ENCODE measurements at regions not wholly inside any gene's neighbourhood (a gene's known extent, or its start where the extent isn't known, plus 50 kb on each side); places are given as distances from the start of the nearest gene placed in this dataset.

DNA sequence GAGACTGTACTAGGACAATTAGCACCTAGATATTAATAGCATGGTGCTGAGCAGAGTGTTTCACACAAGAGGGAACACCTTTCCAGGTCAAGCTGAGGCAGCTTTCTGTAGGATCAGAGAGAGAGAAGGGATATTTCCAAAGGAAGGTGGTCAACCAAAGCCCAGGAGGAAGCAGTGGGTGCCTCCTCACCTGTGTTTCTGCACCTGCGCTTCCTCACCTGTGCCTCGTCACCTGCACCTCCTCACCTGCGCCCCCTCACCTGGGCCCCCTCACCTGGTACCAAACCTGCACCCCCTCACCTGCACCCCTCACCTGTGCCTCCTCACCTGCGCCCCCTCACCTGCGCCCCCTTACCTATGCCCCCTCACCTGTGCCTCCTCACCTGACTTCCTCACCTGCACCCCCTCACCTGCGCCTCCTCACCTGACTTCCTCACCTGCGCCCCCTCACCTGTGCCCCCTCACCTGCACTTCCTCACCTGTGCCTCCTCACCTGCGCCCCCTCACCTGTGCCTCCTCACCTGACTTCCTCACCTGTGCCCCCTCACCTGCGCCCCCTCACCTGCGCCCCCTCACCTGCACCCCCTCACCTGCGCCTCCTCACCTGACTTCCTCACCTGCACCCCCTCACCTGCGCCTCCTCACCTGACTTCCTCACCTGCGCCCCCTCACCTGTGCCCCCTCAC, 67.9 kb downstream of the TTLL2 start:
- peak; percentile 35 for DNase-seq

DNA sequence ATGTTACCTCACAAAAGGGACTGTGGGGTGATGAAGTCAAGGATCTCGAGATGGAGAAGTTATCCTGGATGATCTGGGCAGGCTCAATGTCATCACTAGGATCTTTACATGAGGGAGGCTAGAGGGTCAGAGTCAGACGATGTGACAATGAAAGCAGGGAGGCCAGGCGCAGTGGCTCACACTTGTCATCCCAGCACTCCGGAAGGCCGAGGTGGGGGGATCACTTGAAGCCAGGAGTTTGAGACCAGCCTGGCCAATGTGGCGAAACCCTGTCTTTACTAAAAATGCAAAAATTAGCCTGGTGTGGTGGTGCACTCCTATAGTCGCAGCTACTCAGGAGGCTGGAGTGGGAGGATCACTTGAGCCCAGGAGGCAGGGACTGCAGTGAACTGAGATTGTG, 68.8 kb downstream of the TTLL2 start:
- DNase-seq = peak; percentile 33

DNA sequence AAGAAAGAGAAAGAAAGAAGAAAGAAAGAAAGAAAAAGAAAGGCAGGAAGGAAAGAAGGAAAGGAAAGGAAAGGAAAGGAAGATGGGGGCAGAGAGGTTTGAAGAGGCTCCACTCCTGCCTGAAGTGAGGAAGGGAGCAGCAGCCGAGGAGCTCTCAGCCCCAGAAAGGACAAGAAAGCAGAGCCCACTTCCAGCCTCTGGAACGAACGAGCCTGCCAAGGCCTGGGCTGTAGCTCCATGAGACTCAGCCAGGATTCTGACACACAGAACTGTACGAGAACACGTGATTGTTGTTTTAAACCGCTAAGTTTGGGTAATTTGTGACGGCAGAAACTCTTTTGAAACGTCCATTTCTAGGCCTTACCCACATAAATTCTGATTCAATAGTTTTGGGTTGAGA, 69.5 kb downstream of the TTLL2 start:
- peak; percentile 41 for DNase-seq

DNA sequence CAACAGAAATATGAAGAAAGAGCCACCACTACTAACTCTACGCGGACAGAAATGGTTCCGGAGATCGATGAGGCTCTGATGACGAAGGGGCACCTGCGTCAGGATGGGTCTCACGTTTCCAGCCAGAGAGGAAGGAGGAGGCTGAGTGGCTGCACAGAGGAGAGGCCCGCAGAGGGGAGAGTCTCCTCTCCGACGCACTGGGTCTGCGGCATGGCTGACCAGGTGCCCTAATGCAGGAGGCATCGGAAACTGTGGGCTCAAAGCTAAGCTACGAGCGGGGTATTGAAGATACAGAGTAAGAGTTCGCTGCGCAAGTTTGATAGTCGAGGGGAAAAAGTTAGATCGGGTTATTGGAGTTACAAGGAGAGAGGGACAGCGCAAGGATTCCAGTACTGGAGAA, 69.9 kb downstream of the TTLL2 start:
- DNase-seq = peak; percentile 27

DNA sequence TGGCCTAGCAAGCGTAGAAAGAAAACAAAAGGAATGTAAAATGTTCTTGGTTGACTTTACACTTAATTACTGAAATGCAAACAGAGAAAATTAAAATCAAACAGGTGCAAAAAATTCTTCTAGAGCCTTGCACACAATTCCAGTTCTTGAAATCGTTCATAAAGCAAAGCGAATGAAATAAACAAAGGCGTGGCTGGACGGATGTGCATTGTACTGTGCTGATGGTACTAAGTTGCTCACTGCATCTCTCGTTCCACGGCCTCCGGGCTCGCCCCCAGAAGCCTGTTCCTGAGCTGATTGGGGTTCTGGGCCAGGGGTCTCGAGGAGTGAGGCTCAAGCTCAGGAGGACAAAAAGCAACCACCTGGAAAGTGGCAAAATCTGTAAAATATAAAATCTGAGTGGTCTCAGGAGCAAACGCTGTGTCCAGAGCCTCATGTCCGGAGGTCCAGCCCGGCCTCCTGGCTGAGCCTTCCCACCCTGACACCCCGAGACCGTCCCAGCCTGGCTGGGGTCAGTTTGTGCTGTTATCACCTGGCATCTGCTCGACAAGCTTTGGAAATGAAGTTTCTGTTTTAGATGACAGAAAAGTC, 71.3 kb downstream of the TTLL2 start:
- peak; percentile 31 for DNase-seq

DNA sequence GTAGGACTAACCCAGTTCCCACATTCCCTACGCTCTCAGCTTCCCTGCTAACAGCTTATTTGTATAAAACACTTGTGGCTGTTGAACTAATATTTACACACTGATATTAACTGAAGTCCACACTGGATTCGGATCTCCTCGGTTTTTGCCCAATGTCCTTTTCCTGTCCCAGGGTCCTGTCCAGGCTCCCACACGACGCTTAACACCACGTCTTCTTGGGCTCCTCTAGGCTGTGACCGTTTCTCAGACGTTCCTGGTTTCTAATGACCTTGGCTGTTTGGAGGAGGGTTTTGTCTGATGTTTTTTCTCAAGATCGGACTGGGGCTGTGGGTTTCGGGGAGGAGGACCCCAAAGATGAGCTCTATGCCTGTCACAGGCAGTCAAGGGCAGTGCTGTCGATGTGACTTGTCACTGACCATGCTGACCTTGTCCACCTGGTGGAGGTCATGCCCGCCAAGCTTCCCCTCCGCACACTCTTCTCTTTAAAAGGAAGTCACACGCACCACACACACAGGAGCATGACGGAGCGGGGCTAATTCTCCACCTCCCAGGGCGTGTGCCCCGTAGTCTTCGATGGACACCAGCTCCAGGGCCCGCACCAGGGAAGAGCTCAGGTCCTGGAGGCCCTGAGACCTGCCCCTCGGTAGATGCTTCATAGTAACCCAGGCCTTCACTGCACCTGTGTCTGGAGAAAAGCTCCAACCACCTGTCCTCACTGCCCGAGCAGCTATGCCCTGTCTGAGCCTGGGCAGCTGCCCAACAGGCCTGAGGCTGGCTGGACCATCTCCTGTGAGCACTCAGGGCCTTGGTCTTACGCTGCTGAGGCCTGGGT, 72.0 kb downstream of the TTLL2 start:
- DNase-seq = peak; percentile 22

DNA sequence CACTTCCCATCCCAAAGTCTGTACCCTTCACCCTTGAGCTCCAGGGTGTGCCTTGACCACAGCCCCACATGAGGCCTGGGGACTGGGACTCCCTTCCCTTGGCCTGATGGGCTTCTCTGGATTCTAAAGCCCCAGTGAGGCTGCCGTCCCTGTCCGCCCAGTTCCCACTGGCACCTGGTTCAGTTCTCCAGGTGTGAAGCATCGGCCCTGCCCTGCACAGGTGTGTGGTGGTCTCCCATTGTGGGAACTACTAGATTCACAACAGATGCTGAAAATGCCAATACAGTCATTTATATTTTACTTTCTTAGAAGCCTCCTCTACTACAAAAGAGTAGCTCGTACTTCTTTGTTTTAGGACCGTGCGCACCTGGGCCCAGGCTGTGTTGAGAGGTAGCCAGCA, 72.8 kb downstream of the TTLL2 start:
- no peak for DNase-seq

DNA sequence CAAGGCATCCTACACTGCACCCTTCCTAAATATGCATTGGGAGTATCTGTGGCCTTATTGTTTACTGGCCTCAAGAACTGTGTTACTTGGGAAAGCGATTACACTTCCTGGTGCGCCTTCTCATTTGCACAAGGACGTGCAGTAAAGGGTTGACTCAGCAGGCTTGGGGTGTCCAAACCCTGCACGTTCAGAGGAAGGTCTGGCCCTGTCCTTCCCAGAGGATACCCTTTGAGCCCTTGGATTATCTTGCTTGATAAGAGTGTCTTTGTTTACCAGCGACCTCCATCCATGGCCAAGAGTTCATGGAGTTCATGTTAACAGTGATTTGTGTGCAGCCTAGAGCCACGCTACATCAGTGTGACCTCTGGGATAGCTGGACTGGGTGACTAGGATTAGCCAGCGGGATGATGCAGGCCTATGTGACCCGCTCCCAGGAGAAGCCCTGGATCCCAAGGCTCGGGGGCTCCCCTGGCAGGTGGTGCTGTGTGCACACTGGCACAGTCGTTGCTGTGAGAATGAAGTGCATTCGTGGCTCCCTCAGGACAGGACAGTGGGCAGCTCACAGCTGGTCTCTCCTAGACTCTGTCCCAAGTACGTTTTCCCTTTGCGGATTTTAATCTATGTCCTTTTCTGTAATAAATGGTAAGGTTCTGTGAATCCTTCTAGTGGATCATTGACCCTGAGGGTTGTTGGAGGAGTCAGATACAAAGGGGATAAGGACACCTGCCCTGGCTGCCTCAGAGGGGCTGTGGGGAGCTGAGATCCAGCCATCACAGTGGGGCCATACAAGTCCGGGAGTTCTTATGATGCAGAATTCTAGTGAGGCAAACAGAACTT, 73.5 kb downstream of the TTLL2 start:
- DNase-seq = peak; percentile 39

DNA sequence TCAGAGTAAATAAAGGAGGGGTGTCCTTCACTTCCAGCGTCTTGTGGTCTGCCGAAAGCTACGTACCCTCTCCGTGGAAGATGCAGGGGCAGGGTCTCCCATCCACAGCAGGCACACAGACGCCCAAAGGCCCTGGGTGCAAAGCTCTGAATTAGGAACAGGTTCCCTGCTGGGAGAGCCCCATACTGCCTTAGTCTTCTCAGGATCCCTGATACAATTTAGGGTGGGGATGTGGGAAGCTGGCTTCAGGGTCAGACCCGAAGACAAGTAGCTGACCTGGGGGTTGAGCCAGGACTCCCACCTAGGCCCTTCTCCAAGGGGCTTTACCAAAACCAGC, 74.1 kb downstream of the TTLL2 start:
- peak; percentile 34 for DNase-seq

DNA sequence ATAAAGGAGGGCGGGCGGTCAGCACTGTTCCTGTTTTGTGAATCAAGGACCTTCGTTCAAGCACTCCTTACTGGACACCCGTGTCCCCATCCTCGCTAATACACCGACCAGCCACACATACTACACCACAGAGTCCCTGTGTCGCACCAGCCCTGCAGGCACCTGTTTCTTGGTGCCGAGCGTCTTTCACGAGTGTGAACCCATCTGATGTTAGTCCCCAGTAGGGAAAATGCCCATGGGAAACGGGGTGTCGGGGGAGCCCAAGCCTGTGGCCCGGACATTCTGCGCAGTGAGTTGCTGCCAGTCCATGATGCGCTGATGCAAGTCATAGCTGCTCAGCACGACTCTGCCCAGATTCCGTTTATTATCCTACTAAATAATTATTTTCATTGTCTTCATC, 74.7 kb downstream of the TTLL2 start:
- DNase-seq = peak; percentile 19

DNA sequence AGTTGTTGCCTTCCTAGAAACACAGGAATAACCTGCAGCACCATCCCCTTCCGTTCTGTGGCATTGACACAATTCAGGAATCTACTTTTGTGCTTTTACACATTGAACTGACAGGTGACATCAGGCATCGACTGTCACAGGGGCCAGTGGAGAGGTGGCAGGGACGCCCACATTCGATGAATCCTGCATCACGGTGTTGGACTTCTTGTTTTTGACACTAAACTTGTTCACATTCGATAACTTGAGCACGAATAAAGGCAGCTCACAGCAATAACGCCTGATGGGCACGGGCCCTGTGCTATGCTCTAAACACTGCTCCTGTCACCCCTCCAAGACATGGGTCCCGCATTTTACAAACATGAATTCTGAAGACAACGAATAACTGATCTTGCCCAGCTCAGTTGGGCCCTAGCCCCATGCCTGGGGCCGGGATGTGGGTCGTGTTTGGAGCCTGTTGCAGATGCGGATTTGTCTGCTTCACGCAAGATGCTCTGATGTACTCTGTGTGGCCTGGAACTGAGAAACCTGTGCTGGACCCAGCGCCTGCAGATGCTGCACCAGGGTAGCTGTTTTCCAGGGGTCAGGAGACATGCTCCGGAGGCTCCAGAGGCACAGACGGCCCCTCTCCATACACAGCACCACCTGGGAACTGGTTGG, 75.7 kb downstream of the TTLL2 start:
- peak; percentile 43 for DNase-seq

DNA sequence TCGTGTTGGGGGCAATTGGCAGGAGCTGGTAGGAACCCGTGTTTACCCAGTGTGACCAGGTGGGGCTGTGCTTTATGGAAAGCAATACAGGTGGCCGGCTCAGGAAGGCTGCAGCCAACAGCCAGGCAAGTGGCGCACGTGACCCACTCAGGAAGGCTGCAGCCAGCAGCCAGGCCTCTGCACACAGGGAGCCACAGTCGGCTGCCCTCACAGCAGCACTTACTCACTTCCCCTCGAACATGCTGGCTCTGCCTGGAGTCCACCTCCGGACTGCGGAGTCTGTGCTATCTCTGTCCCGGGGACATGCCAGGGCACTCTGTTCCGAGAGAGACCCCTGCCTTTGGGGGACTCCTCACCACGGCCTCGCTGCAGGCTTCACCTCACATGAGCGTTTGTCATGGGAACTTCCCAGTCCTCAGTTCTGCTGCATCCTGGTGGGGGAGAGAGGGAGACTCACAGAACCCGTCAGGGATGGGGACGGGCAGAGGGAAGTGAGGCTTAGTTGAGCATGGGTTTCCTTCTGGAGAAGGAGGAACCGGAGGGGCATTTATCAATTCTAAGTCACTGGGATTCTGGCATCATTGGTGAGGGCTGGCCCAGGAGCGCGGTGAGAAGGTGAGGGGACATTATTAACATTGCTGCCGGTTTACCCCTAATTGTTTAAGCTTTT, 76.8 kb downstream of the TTLL2 start:
- DNase-seq = peak; percentile 80

DNA sequence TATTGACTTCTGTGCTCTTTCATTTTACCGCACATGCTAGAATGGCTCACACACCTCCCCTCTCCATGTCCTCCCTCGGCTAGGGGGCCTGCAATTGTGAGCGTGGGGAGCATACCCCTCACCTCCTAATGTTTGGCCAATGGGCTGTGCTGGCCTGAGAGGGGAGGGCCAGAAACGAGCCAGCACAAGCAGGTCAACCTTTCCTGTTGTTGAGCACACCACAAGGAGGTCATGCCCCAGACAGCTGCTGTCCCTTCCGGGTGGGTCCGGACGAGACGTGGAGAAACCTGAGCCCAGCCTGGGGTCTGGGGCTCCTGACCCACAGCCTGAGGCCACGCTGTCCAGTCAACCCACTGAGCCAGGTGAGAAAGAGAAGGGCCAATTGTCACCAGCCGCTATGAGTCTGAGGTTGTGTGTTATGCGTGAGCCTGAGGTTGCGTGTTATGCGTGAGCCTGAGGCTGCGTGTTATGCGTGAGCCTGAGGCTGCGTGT, 77.4 kb downstream of the TTLL2 start:
- peak; percentile 50 for DNase-seq

DNA sequence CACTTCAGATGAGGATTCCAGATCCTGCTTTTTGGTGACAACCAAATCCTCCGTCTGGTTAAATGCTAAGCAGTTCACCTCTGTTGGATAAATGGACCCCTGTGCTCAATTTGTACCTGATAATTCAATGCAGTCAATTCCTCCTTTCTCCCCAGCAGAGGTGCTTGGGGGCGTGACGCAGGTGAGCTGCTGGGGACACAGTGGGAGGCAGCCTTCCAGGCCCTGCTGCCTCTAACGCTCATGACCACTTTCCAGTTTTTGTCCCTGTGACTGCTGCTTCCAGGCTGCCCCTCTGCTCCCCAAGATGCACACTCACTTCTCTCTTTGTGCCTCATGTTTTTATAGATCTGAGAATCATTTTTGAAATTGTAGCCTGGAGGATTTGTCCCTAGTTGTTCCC, 78.5 kb downstream of the TTLL2 start:
- DNase-seq = peak; percentile 16

DNA sequence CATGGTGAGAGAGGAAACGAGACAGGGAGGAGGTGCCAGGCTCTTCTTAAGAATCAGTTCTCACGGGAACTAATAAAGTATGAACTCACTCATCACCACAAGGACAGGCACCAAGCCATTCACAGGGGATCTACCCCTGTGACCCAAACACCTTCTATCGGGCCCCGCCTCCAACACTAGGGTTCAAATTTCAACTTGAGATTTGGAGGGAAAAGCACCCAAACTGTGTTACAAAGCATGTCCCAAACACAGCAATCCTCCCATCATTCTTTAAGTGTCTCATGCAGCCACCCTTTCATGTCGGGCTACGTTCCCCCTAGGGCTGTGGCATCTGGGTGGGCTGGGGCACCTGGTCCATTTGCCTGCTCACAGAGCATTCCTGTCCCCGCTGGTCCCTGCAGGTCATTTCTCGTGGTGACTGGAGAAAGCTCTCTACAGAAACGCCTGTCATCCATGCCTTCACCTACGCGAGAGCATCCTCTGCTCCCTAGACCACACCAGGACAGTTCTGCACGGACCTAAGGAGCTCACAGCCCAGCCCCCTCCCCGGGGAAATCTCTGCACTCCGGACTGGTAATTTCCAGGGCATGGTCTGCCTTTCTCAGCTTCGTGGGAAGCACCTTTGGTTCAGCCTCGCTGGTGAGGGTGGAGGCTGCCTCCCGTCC, 79.6 kb downstream of the TTLL2 start:
- peak; percentile 47 for DNase-seq

DNA sequence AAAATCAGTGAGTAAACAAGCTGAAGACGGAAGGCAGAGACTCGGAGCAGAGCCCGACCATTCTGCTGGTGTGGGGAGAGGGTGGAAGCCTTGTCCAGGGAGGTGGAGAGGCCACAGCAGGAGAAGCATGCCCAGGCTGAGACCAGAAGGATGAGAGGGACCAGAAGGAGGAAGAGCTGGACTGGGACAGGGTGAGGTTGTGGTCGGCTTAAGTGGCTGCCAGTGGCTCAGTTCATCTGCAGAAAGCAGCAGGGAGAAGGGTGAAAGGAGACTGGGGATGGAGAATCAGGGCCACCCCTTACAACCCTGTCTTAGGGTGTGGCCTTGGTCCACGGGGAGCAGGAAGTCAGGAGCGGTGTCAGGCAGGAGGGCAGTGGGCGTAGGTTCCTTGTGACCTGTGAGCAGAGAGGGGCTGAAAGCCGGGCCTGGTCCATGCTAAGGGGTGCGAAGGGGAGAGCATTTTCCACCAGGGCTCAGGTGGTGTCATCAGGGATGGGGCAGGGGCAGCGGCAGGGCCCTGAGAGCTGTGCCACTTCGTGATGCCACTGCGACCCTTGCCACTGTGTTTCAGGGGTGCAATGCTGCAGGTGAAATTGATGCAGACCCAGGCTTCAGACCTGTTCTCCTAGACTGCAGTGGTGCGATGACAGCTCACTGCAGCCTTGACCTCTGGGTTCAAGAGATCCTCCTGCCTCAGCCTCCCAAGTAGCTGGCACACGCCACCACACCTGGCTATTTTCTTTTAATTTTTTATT, 81.1 kb downstream of the TTLL2 start:
- DNase-seq = peak; percentile 35

DNA sequence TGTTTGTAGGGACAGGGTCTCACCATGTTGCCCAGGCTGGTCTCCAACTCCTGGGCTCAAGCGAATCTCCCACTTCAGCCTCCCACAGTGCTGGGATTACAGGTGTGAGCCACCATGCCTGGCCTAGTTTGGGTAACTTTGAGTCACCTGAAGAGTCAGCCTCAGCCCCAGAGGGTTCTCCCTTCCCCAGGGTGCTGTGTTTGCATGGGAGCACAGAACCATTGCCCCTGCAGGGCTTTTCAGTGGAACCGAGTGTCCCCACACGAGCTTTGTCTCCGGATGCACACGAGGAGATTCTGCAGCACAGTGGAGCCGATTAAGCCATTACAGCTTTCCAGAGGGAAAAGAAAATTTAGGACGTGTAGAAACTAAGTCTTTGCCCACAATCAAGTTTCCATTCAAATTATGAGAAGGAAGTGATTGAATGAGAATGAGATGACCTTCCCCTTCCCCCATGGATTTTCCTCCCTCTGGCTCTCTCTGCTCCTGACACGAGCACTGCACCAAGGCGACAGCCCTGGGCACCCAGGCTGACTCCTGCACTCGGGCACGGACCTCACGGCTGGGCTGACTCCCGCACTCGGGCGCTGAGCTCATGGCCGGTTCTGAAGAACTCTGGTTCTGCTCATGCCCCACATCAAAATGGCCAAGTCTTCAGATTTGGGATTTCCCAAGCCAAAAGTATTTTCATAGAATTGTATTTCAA, 81.8 kb downstream of the TTLL2 start:
- peak; percentile 20 for DNase-seq

DNA sequence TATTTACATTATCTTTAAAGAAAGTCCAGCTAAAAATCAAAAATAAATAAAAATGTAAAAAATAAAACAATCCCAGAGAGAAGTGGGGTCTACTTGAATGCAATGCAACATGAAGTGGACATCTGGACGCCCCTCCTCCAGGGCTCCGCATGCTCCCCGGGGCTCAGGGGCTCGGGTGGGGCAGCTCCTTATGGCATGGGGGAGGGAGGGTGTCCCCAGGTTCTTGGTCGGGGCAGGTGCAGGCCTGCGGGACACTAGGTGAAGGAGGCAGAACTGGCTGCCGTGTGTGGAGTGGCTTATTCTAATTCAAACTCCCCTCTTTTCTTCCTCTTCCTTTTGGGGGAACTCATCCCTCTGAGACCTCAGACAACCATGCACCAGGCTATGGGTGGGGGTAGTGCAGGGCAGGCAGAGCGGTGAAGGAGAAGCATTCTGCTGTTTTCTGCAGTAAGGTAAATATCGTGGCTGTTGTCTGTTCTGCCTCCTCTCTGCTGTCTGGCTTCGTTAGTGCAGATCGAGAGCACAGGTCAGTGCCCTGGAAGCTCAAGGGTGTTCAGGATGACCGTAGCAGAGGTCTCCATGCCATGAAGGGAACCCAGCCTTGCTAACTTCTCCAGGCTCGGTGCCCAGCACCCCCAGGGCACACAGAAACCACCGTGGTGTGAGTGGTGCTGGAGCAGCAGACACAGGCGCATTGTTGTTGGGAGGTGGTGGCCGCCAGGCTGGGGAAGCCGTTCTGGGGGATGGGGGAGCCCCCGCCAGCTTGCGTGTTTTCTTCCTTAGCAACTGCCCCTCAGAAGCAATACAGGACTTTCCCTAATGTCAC, 82.6 kb downstream of the TTLL2 start:
- peak; percentile 45 for DNase-seq
